ENCODE measurements at regions not wholly inside any gene's neighbourhood (a gene's known extent, or its start where the extent isn't known, plus 50 kb on each side); places are given as distances from the start of the nearest gene placed in this dataset.

DNA sequence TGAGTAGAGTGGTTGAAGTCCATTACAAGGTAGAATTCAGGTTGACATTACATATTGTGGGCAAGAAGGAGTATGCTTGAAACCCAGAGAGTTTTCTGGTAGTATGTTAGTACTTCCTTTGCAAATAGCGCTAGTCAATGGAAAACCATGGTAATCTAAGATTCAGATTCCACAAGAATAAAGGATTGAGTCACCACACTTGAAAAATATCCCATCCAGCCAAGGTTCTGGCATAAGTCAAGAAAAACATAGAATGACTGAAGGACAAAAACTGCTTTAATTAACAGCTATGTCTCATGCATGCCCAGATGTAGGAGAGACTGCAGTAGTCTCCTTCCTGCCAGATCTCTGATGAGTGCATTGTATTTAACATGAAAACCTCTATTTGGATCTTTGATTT is 469.8 kb downstream of the BMP2 start:
- no peak for TF ChIP-seq L3MBTL2 (conservative IDR thresholded peaks at IDR 0.05)
- TF ChIP-seq PKNOX1 (IDR thresholded peaks at IDR 0.05) = no peak
- no peak for TF ChIP-seq ELF4 (IDR thresholded peaks at IDR 0.05)
- TF ChIP-seq FOXA1 (IDR thresholded peaks at IDR 0.05) = no peak
- no peak for TF ChIP-seq FOXM1 (IDR thresholded peaks at IDR 0.05; ENCODE audit: borderline replicate concordance)
- TF ChIP-seq BHLHE40 (IDR thresholded peaks at IDR 0.05; ENCODE audit: borderline replicate concordance) = no peak
- no peak for TF ChIP-seq SP1 (IDR thresholded peaks at IDR 0.05)
